H9 (cell line): ENCODE measurements at regions not wholly inside any gene's neighbourhood (a gene's known extent, or its start where the extent isn't known, plus 50 kb on each side); places are given as distances from the start of the nearest gene placed in this dataset.

ENCODE experiments used
- DNase-seq: peaks from one replicate; pipeline ENCODE4 v3.0.0-alpha.2; 2017
- H2AFZ ChIP-seq: one replicate; pipeline ENCODE4 v1.6.1; 2013; ENCODE audit warnings: mild to moderate bottlenecking, low read length, control low read depth, moderate library complexity
- H2AK5ac ChIP-seq: 2 replicates; pipeline ENCODE4 v1.6.1; 2013; ENCODE audit warnings: low read length, control low read depth, mixed read lengths; ENCODE audit not compliant: insufficient read length
- H2BK120ac ChIP-seq: one replicate; pipeline ENCODE4 v1.6.1; 2013; ENCODE audit warnings: low read depth, mild to moderate bottlenecking, low read length, control low read depth, inconsistent platforms; ENCODE audit not compliant: poor library complexity, severe bottlenecking
- H2BK12ac ChIP-seq: 2 replicates; pipeline ENCODE4 v1.6.1; 2013; ENCODE audit warnings: low read length, control low read depth, mixed read lengths, low read depth; ENCODE audit not compliant: insufficient read length
- H2BK15ac ChIP-seq: 2 replicates; pipeline ENCODE4 v1.6.1; 2013; ENCODE audit warnings: low read depth, low read length, control low read depth
- H2BK20ac ChIP-seq: one replicate; pipeline ENCODE4 v1.6.1; 2013; ENCODE audit warnings: low read depth, mild to moderate bottlenecking, low read length, control low read depth, inconsistent platforms; ENCODE audit not compliant: poor library complexity, severe bottlenecking
- H2BK5ac ChIP-seq: 2 replicates; pipeline ENCODE4 v1.6.1; 2013; ENCODE audit warnings: low read length, control low read depth, mixed read lengths; ENCODE audit not compliant: insufficient read length
- H3K14ac ChIP-seq: 2 replicates; pipeline ENCODE4 v1.6.1; 2013; ENCODE audit warnings: low read length, control low read depth; ENCODE audit not compliant: insufficient read depth
- H3K18ac ChIP-seq: 2 replicates; pipeline ENCODE4 v1.6.1; 2013; ENCODE audit warnings: low read depth, mild to moderate bottlenecking, mixed read lengths, low read length, control low read depth; ENCODE audit not compliant: insufficient read length
- H3K23ac ChIP-seq: 2 replicates; pipeline ENCODE4 v1.6.1; 2013; ENCODE audit warnings: low read length, control low read depth, mixed read lengths, low read depth; ENCODE audit not compliant: insufficient read length
- H3K23me2 ChIP-seq: 2 replicates; pipeline ENCODE4 v1.6.1; 2013; ENCODE audit warnings: low read depth, mild to moderate bottlenecking, mixed read lengths, low read length, control low read depth; ENCODE audit not compliant: insufficient read length, poor library complexity, severe bottlenecking
- H3K27ac ChIP-seq: 2 replicates; pipeline ENCODE4 v1.5.1; 2013; ENCODE audit warnings: low read length, control low read depth, mixed read lengths, low read depth; ENCODE audit not compliant: insufficient read length
- H3K27me3 ChIP-seq: 2 replicates; pipeline ENCODE4 v1.6.1; 2013; ENCODE audit warnings: low read length, control low read depth, inconsistent platforms; ENCODE audit not compliant: insufficient read depth
- H3K4ac ChIP-seq: 2 replicates; pipeline ENCODE4 v1.6.1; 2013; ENCODE audit warnings: low read depth, mild to moderate bottlenecking, control low read depth, inconsistent platforms, low read length, moderate library complexity
- H3K4me1 ChIP-seq: 2 replicates; pipeline ENCODE4 v1.6.1; 2013; ENCODE audit warnings: low read length, control low read depth, inconsistent platforms; ENCODE audit not compliant: insufficient read depth
- H3K4me2 ChIP-seq: 2 replicates; pipeline ENCODE4 v1.6.1; 2013; ENCODE audit warnings: low read length, control low read depth, mixed read lengths; ENCODE audit not compliant: insufficient read length, insufficient read depth
- H3K56ac ChIP-seq: 2 replicates; pipeline ENCODE4 v1.6.1; 2013; ENCODE audit warnings: low read depth, mild to moderate bottlenecking, mixed read lengths, low read length, control low read depth; ENCODE audit not compliant: insufficient read length
- H3K79me1 ChIP-seq: 2 replicates; pipeline ENCODE4 v1.6.1; 2013; ENCODE audit warnings: low read depth, mild to moderate bottlenecking, moderate library complexity, low read length, control low read depth, inconsistent platforms; ENCODE audit not compliant: insufficient read depth, poor library complexity, severe bottlenecking
- H3K79me2 ChIP-seq: 2 replicates; pipeline ENCODE4 v1.6.1; 2013; ENCODE audit warnings: low read length, control low read depth, inconsistent platforms; ENCODE audit not compliant: insufficient read depth
- H3K9ac ChIP-seq: 2 replicates; pipeline ENCODE4 v1.6.1; 2013; ENCODE audit warnings: low read length, control low read depth, mixed read lengths; ENCODE audit not compliant: insufficient read length; ENCODE audit errors: extremely low read depth
- H3K9me3 ChIP-seq: one replicate; pipeline ENCODE4 v1.6.1; 2013; ENCODE audit warnings: low read depth, low read length, inconsistent platforms; ENCODE audit not compliant: control insufficient read depth
- H3T11ph ChIP-seq: one replicate; pipeline ENCODE4 v1.6.1; 2013; ENCODE audit warnings: mild to moderate bottlenecking, low read length, control low read depth, inconsistent platforms
- H4K20me1 ChIP-seq: one replicate; pipeline ENCODE4 v1.6.1; 2013; ENCODE audit not compliant: control insufficient read depth, insufficient read length, insufficient read depth
- H4K5ac ChIP-seq: 2 replicates; pipeline ENCODE4 v1.6.1; 2013; ENCODE audit warnings: low read depth, mild to moderate bottlenecking, mixed read lengths, low read length, control low read depth; ENCODE audit not compliant: insufficient read length
- H4K8ac ChIP-seq: replicated peaks from 2 replicates; pipeline ENCODE4 v1.6.1; 2013; ENCODE audit warnings: low read length, control low read depth, mixed read lengths, low read depth; ENCODE audit not compliant: insufficient read length
- H4K91ac ChIP-seq: 2 replicates; pipeline ENCODE4 v1.6.1; 2013; ENCODE audit warnings: low read depth, mild to moderate bottlenecking, moderate library complexity, mixed read lengths, low read length, control low read depth; ENCODE audit not compliant: insufficient read length
- H3K27ac Mint-ChIP-seq, 3 experiments: 2 replicates in 2 of 3; 3 replicates in 1 of 3; pipeline ENCODE4 v1.8.0; 2020 to 2021; ENCODE audit warnings: mixed read lengths in 3 of 3, mild to moderate bottlenecking in 1 of 3, moderate library complexity in 1 of 3
- H3K27me3 Mint-ChIP-seq: 2 replicates; pipeline ENCODE4 v1.8.0; 2021; ENCODE audit warnings: low read depth, mild to moderate bottlenecking, moderate library complexity, mixed read lengths
- H3K36me3 Mint-ChIP-seq, 3 experiments: 2 replicates in 2 of 3; 3 replicates in 1 of 3; pipeline ENCODE4 v1.8.0; 2020 to 2021; ENCODE audit warnings: low read depth in 3 of 3, mixed read lengths in 3 of 3; ENCODE audit not compliant: insufficient read depth in 1 of 3
- H3K4me1 Mint-ChIP-seq, 2 experiments: 2 replicates each; pipeline ENCODE4 v1.8.0; 2020; ENCODE audit warnings: mixed read lengths in 2 of 2
- H3K4me3 Mint-ChIP-seq, 2 experiments: 2 replicates in 1 of 2; 3 replicates in 1 of 2; pipeline ENCODE4 v1.8.0; 2020 to 2021; ENCODE audit warnings: mild to moderate bottlenecking in 2 of 2, mixed read lengths in 2 of 2, moderate library complexity in 1 of 2
- H3K9me3 Mint-ChIP-seq, 2 experiments: 2 replicates in 1 of 2; 3 replicates in 1 of 2; pipeline ENCODE4 v1.8.0; 2020; ENCODE audit warnings: mild to moderate bottlenecking in 2 of 2, mixed read lengths in 2 of 2, moderate library complexity in 1 of 2
- WGBS: extraction: QIAGEN DNeasy Blood & Tissue Kit; methylation state at CpG from one replicate; pipeline ENCODE4 v1.1.7; 2013; ENCODE audit warnings: missing lambda C conversion rate, low lambda C conversion rate, mixed read lengths; ENCODE audit not compliant: insufficient read length; ENCODE audit errors: extremely low coverage; 5-methylcytosine and 5-hydroxymethylcytosine counted together
- TF ChIP-seq, protein P1 (sequence below): fragments of 200-600 bp; sonication (generic); conservative IDR thresholded peaks from 3 replicates; pipeline ENCODE4 v1.8.0; 2021; ENCODE audit warnings: antibody characterized with exemption, mild to moderate bottlenecking

DNA sequence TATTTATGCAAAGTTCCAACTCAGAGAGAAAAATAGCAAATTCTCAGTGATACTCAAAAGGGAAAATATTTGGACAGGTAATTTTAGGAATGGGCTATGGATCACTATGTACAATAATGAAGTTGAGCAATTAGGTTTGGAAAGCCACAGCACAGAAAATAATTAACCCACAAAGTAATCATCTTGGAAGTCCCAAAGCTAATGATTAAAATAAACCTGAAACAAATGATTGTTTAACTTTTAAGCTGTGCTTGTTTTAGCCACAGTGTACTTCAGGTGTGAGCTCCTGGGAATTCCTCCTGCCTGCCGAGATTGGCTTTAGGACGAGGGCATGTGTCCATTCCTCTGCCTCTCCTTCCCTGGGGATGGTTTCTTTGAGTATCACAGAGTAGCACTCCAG is 403.9 kb downstream of the ZSWIM6 start:
- H3K36me3 Mint-ChIP-seq = no peaks in the 10 kb centered on the region; a peak in 1 of 7 replicates
- no peak overlapping the region for H2BK15ac ChIP-seq
- H2AFZ ChIP-seq = no peak overlapping the region
- DNase-seq = no peak
- no peak overlapping the region for H3K4ac ChIP-seq
- H2BK20ac ChIP-seq = no peak overlapping the region
- no peaks in the 10 kb centered on the region for H4K20me1 ChIP-seq
- no peak overlapping the region for H4K91ac ChIP-seq
- no peaks in the 10 kb centered on the region for H3K79me1 ChIP-seq
- TF ChIP-seq, protein P1, sequence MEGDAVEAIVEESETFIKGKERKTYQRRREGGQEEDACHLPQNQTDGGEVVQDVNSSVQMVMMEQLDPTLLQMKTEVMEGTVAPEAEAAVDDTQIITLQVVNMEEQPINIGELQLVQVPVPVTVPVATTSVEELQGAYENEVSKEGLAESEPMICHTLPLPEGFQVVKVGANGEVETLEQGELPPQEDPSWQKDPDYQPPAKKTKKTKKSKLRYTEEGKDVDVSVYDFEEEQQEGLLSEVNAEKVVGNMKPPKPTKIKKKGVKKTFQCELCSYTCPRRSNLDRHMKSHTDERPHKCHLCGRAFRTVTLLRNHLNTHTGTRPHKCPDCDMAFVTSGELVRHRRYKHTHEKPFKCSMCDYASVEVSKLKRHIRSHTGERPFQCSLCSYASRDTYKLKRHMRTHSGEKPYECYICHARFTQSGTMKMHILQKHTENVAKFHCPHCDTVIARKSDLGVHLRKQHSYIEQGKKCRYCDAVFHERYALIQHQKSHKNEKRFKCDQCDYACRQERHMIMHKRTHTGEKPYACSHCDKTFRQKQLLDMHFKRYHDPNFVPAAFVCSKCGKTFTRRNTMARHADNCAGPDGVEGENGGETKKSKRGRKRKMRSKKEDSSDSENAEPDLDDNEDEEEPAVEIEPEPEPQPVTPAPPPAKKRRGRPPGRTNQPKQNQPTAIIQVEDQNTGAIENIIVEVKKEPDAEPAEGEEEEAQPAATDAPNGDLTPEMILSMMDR = no peak
- peak overlapping the region; percentile 12; the same call in 1 of the 2 replicates for H3K14ac ChIP-seq
- no peak overlapping the region for H3K27ac ChIP-seq
- H3K56ac ChIP-seq = no peak overlapping the region
- no peak overlapping the region for H3K23ac ChIP-seq
- no peaks in the 10 kb centered on the region for H3K23me2 ChIP-seq
- H2BK120ac ChIP-seq = no peak overlapping the region
- H2AK5ac ChIP-seq = no peak overlapping the region
- H3K27me3 Mint-ChIP-seq = no peaks in the 10 kb centered on the region
- no peak overlapping the region for H3T11ph ChIP-seq
- H4K8ac ChIP-seq = no peak overlapping the region
- H3K9me3 ChIP-seq = no peaks in the 10 kb centered on the region
- H2BK12ac ChIP-seq = no peak overlapping the region
- H3K27ac Mint-ChIP-seq = no peak overlapping the region
- H3K9ac ChIP-seq = no peak overlapping the region
- H3K4me3 Mint-ChIP-seq = no peak overlapping the region
- H3K27me3 ChIP-seq = no peaks in the 10 kb centered on the region
- H3K9me3 Mint-ChIP-seq = no peaks in the 10 kb centered on the region
- H3K18ac ChIP-seq = peak overlapping the region; percentile 33
- H3K4me1 ChIP-seq = peaks cover 13% of the 10 kb centered on the region; the same call in 1 of the 2 replicates
- peaks cover 25 to 34% of the 10 kb centered on the region in 2 experiments for H3K4me1 Mint-ChIP-seq
- no peak overlapping the region for H2BK5ac ChIP-seq
- H3K79me2 ChIP-seq = no peaks in the 10 kb centered on the region
- H4K5ac ChIP-seq = no peak overlapping the region
- no peak overlapping the region for H3K4me2 ChIP-seq
- WGBS = no CpG with 5 or more reads among the region's 2 CpGs
